ENCODE measurements at regions not wholly inside any gene's neighbourhood (a gene's known extent, or its start where the extent isn't known, plus 50 kb on each side); places are given as distances from the start of the nearest gene placed in this dataset.
"Not testable (repeated sequence)": the region's sequence is repeated elsewhere in the genome, so short reads cannot be mapped to it uniquely, and the experiment has no call there.

DNA sequence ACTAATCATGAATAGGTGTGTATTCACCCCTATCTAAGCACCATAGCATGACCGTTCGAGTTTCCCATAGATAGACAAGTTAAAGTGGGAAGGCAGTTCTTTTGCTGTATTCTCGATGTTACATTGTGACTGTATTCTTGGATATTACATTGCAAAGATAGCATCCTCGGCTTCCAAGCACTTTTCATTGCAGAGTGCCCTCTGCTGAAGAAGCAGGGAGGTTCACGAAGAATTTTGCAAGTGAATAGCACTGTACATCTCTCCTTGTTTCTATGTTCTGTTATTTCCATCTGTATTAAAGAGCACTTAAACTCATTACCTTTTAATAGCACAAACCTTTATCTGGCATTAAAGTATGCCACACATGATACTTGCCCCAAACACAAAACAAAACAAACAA lies 426.7 kb upstream of the ARX start:
- no peak for DNase-seq (ENCODE audit: low spot score)

DNA sequence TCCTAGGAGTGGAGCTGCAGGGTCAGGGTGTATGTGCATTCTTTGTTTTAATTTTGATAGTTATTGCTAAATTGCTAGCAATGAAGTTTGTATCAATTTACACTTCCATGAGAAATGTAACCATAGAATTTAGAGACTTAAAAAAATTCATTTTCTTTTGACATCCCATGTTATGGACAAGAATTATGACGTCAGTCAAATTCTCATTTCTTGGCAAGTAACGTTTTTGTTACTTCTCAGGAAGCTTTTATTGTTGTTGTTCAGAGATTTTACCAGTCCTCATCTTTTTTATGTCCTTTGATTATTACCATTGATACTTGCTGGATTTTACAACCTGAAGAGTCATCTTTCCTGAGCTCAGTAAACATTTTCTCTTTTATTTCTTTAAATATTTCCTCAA lies 417.5 kb upstream of the ARX start:
- no peak for DNase-seq (ENCODE audit: low spot score)

DNA sequence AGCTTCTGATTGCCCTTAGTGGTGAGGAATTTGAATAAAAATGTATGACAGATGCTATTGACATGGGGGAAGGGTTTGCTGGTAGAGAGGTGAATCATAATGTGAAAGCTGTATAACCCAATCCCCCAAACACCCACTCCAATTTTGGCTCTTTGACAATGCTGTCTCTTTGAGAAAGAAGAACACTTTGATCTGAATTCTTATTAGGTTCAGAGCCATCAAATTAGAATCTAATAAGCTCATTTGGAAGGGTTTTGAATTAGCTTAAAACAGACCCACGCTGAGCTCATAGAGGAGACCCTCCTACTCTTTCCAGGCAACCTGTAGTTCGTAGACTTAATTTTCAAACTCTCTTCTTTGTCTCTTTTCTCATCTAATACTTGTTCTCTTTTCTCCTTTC lies 416.6 kb upstream of the ARX start:
- DNase-seq (ENCODE audit: low spot score): peak; percentile 50

DNA sequence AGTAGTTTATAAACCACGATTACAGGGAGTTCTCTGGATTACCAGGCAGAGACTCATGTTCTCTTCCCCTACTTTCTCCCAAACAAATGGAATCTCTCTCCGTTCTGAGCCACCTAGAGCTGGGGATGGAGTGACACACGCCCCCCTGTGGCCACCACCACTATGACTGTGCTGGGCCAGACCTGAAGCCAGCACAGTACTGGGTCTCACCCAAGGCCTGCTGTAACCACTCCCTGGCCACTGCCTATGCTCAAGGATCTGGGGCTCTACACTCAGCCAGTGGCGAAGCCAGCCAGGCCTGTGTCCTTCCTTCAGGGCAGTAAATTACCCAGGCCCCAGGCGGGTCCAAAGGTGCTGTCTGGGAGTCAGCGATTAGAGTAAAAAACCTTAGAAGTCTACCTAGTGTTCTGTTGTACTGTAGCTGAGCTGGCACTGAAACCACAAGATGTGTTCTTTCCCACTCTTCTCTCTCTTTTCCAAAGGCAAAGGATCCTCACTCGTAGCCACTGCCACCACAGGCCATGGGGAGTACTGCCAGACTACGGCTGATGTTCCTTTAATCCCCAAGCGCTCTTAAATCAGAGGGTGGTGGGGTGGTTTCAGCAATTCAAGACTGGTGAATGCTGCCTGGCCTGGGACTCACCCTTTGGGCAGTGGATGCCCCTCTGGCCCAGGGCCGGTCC lies 412.2 kb upstream of the ARX start:
- no peak for DNase-seq (ENCODE audit: low spot score)

DNA sequence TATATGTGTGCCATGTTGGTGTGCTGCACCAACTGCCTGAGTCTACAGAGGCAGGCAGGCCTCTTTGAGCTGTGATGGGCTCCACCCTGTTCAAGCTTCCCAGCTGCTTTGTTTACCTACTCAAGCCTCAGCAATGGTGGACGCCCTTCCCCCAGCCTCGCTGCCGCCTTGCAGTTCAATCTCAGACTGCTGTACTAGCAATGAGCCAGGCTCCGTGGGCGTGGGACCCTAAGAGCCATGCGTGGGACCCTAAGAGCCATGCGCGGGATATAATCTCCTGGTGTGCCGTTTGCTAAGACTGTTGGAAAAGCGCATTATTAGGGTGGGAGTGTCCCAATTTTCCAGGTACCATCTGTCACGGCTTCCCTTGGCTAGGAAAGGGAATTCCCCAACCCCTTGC lies 388.4 kb upstream of the ARX start:
- DNase-seq (ENCODE audit: low spot score): not testable (repeated sequence)

DNA sequence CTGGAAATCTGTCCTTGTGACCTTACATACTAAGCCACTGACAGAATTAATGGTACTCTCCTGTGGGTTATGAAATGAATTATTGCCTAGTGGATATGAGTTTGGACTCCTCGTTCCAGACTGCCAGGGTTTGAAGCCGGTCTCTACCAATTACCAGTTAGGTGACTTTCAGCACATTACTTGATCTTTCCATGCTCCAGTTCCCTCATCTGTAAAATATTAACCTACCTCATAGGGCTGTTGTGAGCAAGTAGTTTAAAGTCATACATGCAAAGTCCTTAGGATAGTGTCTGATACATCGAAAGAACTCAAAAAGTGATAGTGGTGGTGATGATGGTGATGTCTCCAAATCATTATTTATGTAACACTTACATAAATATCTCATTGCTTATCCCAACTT lies 373.5 kb upstream of the ARX start:
- DNase-seq (ENCODE audit: low spot score): no peak

DNA sequence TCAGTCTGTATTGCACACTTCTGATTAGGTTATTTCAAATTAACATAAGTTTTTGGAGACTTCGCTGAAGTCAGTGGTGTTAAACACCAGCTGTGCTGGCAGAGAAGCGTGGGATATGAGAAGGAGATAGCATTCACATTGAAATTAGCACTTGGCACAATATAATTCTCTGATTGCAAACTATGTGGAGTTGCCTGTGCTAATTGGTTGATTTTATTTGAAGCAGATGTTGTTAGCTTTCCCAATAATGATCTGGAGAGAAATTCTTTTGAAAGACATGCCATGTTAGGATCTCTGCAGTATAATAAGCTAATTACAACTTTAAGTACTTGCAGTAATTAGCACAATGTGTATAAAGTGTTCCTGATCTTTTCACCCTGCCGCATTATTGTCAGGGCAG lies 367.4 kb upstream of the ARX start:
- DNase-seq (ENCODE audit: low spot score): no peak

DNA sequence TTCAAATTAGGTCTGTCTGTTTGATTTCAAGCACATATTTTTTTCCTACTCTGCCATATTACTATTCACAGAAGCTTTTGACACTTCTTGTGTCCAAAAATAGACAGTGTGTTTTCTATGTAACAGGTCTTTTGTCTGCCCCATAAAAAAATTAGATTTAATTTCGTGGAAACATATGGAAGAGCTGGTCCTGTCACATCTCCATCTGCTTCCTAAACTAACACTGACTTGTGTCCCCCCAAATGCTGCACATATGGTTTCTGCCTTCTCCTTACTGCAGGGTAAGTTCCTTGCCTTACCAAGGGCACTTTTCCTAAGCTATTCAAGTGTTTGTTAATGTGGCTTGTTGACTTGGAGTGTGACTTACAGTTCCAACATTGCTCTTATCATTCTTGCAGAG lies 340.7 kb upstream of the ARX start:
- DNase-seq (ENCODE audit: low spot score): no peak

DNA sequence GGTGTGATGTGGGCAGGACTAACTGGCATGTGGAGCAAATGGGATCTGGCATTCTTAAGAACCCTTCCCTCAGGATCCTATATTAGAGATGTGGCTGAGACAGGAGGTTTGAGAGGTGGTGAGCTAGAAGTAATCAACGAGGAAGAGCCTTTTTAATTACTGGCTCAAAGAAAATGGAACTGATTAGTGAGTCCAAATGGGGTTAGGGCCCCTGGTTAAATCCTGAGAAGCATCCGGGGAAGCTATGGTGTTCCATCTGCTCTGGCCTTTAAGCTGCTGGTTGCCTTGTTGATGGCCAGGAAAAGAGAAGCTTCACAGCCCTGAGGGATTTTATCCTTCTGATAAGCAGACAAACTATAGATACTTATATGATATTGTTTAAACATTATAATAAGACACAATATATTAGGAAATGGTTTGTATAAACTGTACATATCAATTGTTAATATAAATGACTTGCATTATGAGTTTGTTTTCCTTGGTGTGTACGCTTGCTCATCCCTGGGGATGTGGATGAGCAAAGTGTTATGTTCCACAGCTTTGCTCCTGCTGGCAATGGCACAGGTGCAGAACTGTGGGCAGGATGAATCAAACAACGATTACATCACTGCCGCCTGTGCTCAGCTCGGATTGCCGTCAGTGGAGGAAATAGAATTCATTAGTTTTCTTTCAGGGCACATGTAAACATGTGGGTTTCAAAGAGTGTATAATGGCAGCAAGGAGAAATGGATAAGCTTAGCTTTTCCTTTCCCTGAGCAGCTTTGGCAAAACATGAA lies 328.6 kb upstream of the ARX start:
- peak; percentile 11 for DNase-seq (ENCODE audit: low spot score)

DNA sequence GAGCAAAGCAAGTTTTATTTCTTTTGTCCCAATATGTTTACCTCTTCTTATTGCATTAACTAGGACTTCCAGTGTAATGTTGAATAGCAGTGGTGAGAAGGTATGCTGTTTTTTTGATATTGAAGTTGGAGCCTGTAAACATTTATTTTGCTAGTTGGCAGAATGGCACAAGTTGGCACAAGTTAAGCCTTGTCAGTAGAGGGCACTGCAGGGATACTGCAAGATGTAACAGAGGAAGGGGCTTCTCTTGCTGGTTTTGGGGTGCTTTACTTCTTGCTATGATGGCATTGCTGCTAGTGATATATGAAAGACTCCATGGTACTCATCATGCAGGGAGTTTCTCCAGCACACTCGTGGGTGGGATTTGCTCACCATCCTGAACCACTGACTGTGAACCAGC lies 327.3 kb upstream of the ARX start:
- no peak for DNase-seq (ENCODE audit: low spot score)

DNA sequence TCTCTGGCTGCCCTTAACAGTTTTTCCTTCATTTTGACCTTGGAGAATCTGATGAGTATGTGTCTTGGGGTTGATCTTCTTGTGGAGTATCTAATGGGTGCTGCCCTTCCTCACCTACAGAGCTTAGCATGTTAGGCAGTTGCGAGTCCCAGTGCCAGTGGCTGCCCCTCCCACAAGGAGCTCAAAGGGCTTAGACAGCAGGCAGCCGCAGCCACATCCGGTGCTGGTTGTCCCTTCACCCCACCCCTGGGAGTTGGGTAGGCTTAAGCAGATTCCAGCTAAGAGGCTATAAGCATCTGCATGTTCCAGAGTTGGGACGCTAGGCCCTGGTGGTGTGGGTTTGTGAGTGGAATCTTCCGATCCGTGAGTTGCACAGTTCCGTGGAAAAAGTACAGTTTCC lies 322.1 kb upstream of the ARX start:
- DNase-seq (ENCODE audit: low spot score): no peak

DNA sequence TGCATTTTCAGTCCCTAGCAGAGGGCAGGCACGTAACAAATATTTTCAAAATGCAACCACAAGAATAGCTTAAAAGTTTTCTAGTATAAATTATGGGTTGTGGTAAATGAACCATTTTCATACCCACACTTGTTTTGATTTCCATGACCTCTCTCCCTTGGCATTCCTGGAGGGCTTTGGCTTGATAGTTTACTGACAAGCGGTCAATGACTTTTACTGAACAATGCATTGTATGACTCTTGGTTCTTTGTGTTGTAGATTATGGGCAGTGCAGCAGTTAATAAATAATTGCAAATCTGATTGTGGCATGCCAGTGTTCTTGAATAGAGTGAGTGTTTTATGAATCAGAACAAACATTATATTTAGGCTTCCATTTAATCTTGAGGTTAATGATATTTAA lies 285.2 kb upstream of the ARX start:
- no peak for DNase-seq (ENCODE audit: low spot score)

DNA sequence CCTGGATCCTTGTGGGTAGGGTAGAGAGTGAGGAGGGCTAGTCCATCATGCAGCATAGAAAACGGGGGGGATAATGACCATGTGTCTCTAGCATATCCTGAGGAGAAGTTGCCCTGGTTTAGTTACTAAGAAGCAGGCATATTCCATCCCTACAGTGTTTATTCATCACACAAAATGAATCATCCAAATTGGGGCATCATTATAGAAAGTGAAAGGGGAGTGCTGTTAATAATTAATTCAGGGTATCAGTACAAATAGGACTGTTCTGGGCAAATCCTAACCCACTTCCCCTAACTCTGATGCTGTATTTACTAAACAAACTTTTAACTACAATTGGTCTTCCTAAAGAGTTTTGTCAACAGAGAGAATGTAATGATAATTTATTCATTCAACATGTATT lies 281.1 kb upstream of the ARX start:
- no peak for DNase-seq (ENCODE audit: low spot score)

DNA sequence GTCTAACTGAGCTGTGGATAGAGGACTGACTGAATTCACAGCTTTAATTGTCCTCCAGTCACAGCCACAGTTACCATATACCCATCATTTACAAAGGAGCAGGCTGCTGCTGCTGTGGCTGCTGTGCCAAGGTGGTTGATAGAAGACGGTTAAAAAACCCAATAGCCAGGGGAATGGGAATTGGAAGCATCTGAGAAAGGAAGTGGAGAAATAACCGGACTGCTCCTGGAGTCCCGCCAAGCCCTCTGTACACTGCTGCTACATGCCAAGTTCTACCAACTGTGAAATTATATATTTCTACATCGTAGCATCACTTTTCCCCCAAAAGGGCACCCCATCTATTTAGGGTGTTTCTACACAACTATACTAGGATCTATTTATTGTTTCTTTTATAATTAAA lies 279.7 kb upstream of the ARX start:
- no peak for DNase-seq (ENCODE audit: low spot score)

DNA sequence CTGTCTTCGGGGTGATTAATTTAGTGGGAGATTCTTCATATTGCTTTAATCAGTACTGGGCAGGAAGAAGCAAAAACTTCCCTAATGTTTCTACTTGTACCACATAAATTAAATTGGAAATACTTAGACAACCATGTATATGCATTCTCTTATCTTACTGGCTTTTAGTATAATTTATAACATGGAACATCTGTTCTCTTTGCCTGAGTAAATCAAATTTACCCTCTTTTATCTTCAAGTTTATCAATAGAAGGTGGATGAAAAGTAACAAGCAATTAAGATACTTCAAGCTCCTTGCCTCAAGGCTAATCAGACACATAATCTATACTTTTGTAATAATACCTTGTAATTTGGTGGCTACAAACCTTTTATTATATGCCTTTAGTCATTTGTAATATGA lies 274.4 kb upstream of the ARX start:
- DNase-seq (ENCODE audit: low spot score): no peak

DNA sequence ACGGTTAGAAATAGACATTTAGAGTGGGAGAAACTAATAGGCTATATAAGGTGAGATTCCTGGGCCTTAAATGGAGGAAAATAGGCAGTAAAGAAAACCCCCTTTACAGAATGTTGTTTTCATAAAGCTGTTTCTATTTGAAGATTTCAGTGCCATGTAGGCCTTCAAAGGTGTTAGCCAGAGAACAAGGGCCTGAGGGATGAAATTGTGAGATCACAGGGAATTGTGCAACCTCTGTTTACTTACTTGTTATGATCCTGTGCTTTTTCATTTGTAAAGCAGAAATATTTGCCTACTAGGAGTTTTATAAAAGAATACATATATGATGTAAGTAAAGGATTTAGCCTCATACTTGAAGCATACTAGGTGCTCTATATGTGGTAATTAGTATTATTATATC lies 272.9 kb upstream of the ARX start:
- no peak for DNase-seq (ENCODE audit: low spot score)

DNA sequence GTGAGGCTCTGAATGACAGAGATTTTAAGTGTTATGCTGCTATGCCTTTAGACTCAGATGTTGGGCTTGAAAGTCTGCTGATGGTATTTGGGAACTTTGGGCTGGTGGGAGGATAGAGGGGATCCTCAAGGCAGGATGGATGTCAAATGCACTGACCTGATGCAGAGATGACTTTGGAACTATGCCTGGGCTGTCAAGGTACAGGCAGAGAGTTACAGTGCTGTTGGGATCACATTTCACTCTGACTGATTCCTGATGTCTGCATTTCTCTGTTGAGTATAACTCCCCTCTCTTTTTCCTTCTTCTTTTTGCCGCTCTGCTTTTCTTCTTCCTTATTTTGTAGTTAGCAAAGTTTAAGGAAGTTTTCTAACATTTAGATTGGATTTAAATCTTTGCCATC lies 271.8 kb upstream of the ARX start:
- DNase-seq (ENCODE audit: low spot score): no peak

DNA sequence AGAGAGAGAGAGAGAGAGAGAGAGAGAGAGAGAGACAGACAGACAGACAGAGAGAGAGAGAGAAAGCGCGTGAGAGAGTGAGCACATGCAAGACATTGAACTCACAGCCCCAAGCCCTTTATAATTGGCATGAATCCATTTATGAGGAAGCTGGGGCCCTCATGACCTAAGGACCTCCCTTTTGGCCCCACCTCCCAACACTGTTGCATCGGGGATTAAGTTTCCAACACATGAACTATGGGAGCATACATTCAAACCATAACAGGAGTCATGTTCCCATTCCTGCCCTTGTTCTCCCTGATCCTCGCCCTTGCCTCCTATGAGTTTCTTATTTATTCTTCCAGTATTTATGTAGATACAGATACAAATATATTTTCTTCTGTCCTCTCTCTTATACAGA lies 269.8 kb upstream of the ARX start:
- DNase-seq (ENCODE audit: low spot score): no peak

DNA sequence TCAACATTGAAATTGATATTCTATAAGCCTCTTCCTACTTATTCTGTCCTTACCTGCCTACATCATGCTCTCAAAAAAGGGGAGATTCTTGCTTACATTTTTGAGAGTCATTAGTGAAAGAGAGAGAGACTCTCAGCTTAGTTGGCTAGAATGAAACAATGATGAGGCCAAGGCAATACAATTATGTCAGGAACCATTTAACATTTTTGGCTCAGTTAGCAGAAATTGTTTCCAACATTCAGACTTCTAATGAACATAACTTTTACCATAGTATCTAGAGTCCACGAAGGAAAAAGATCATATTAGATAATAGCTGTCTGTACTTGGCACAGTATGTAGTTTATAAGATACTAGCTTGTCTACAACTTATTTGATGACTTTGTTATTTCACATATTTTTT lies 263.7 kb upstream of the ARX start:
- no peak for DNase-seq (ENCODE audit: low spot score)

DNA sequence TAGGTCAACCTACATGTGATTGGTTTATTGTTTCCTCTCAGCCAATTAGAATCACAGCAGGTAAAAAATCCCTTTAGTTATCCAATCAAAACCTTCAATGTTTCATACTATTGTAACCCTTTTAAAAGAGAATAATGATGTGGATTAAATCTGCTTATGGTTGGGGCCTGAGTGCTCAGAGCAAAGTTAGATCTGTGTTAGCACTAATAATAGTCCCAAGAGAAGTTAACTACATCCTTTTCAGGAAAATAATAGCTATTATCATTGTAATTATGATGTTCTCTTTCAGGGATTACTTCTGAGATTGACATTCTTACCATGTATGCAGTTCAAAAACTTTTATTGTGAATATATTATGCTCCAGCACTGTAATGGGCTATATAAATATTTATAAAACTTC lies 262.6 kb upstream of the ARX start:
- DNase-seq (ENCODE audit: low spot score): no peak

DNA sequence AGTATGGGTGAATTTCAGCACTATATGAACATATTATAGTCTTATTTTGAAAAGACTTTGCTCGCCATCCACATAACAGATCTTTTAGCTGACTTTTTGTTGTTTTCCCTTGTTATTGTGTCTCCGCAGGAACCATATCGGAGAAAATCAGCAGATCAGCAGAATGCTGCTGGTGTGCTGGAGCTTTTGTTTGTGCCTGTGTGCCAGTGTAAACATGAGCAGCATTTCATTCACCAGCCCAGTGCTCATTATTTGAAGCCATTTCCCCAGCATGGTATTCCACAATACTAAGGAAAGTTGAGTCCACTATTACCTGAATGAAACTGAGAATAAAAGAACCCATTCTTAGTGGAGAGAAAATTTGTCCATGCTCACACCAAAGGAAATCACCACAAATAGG lies 261.8 kb upstream of the ARX start:
- DNase-seq (ENCODE audit: low spot score): no peak

DNA sequence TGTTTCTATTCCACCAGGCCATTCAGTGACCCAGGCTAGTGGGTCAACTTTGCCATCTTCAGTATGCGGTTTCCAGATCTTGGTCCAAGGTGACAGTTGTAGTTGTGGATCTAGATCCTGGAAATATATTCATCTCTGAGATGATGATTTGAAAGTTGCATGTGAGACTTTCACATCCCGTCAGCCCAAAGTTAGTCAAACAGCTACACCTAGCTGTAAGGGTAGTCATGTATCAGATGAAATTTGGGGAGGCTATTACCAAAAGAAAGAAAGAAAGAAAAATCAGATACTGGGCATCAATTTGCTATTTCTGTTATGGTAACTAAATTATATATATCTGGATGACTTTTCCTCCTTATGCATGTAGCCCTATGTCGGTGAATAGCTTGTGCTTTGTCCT lies 259.4 kb upstream of the ARX start:
- no peak for DNase-seq (ENCODE audit: low spot score)

DNA sequence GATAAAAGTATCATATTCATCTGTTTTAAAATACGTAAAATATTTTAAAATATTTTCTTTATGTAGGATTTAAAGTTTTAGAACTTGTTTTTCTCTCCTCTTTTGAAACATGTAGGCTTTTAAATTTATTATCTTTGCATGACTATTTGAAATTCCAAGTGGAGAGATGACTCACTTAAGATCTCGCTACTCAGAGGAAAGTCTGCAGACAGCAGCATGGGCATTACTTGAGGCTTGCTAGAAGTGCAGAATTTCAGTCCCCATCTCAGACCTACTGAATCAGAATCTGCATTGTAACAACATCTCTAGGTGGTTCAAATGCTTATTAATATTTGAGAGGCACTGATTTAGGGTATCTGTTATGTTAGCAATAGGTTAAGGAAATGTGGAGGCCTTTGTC lies 225.7 kb upstream of the ARX start:
- no peak for DNase-seq (ENCODE audit: low spot score)

DNA sequence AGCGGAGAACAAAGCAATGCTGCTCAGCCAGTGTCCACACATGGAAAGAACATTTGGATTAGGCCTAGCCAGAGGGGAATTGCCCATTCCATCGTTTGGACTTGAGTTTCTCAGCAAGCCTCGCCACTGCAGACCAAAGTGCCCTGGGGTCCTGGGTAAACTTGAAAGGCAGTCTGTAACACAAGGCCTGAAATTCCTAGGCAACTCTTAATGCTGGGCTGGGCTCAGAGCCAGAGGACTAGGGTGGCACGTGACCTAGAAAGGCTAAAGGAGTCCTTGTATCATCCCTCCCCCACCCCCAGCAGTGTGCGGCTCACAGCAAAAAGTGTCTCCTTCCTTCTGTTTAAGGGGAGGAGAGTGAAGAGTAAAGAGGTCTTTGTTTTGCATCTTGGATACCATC lies 210.4 kb upstream of the ARX start:
- no peak for DNase-seq (ENCODE audit: low spot score)
